Sigmoid colon (tissue), 6 donors: ENCODE measurements at regions not wholly inside any gene's neighbourhood (a gene's known extent, or its start where the extent isn't known, plus 50 kb on each side); places are given as distances from the start of the nearest gene placed in this dataset.

ENCODE experiments used
- DNase-seq: peaks from one replicate; pipeline ENCODE4 v3.0.0-alpha.2; 2019
- H3K27ac ChIP-seq, 4 donors: fragments of 200-600 bp; sonication (generic); one replicate each; pipeline ENCODE4 v1.5.1; 2016 to 2019; ENCODE audit warnings: mild to moderate bottlenecking in 1 of 4
- H3K27me3 ChIP-seq, 3 donors: fragments of 200-600 bp; sonication (generic); one replicate each; pipeline ENCODE4 v1.5.1; 2019; ENCODE audit warnings: mild to moderate bottlenecking in 1 of 3
- H3K36me3 ChIP-seq, 4 donors: fragments of 200-600 bp; sonication (generic); one replicate each; pipeline ENCODE4 v1.5.1; 2016 to 2019
- H3K4me1 ChIP-seq, 4 donors: fragments of 200-600 bp; sonication (generic); one replicate each; pipeline ENCODE4 v1.5.1; 2017 to 2019
- H3K4me3 ChIP-seq, 4 donors: fragments of 200-600 bp; sonication (generic); one replicate each; pipeline ENCODE4 v1.5.1; 2017 to 2019; ENCODE audit warnings: mild to moderate bottlenecking in 2 of 4, moderate library complexity in 1 of 4
- H3K9me3 ChIP-seq, 4 donors: fragments of 200-600 bp in 3 of 4; sonication (generic) in 3 of 4; one replicate each; pipeline versions ENCODE4 v1.5.1 to v1.6.1; 2013 to 2019
- EP300 ChIP-seq, 4 donors: sonication (generic); formaldehyde crosslinking; IDR thresholded peaks; one replicate each; pipeline ENCODE4 v1.6.1; 2017; ENCODE audit warnings: antibody characterized with exemption in 4 of 4
- POLR2A ChIP-seq, 2 donors: fragments of 450-650 bp; IDR thresholded peaks; one replicate each; pipeline ENCODE4 v1.6.1; 2016; ENCODE audit warnings: antibody characterized with exemption in 2 of 2, mild to moderate bottlenecking in 2 of 2, moderate library complexity in 2 of 2
- POLR2AphosphoS5 ChIP-seq, 4 donors: sonication (generic); formaldehyde crosslinking; IDR thresholded peaks; one replicate each; pipeline ENCODE4 v1.6.1; 2017; ENCODE audit warnings: antibody characterized with exemption in 4 of 4
- WGBS, 2 donors: extraction: QIAGEN DNeasy Blood & Tissue Kit; methylation state at CpG; one replicate each; pipeline ENCODE4 v1.1.7; 2013; 5-methylcytosine and 5-hydroxymethylcytosine counted together
- intact Hi-C: fragments of 100-400 bp; cut with DNase I; formaldehyde crosslinking; loops from one replicate; pipeline ENCODE4 v1.15.1; 2023
- TF ChIP-seq, protein P1 (sequence below), 4 experiments: fragments of 450-650 bp in 3 of 4; fragments of 200-600 bp in 1 of 4; IDR thresholded peaks; one replicate each; pipeline ENCODE4 v1.5.1; 2016 to 2019; ENCODE audit warnings: antibody characterized with exemption in 4 of 4, mild to moderate bottlenecking in 3 of 4, moderate library complexity in 2 of 4
- donor health status: healthy with polysubstance abuse.
- donor health status: healthy.

DNA sequence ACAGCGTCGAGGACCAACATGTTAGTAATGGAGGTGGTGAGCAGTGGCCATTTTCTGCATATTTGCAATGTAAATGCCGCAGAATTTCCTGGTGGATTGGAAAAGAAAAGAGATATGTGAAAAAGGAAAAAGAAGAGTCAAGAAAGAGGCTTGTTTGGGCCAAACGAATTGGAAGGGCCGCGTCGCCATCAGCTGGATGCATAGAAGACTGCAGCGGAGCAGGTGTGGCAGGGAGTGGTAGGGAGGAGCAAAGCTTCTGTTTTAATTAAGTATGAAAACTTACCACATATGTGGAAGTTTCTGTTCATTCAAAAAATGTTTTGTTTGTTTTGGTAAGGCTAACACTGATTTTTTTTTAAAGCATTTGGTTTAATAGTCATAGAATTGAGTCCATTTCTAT lies 690.7 kb downstream of the NCAM2 start:
- TF ChIP-seq EP300 (IDR thresholded peaks at IDR 0.05) (no peak), POLR2A (IDR thresholded peaks at IDR 0.05) (no peak), POLR2AphosphoS5 (IDR thresholded peaks at IDR 0.05) (no peak)
- TF ChIP-seq, protein P1, sequence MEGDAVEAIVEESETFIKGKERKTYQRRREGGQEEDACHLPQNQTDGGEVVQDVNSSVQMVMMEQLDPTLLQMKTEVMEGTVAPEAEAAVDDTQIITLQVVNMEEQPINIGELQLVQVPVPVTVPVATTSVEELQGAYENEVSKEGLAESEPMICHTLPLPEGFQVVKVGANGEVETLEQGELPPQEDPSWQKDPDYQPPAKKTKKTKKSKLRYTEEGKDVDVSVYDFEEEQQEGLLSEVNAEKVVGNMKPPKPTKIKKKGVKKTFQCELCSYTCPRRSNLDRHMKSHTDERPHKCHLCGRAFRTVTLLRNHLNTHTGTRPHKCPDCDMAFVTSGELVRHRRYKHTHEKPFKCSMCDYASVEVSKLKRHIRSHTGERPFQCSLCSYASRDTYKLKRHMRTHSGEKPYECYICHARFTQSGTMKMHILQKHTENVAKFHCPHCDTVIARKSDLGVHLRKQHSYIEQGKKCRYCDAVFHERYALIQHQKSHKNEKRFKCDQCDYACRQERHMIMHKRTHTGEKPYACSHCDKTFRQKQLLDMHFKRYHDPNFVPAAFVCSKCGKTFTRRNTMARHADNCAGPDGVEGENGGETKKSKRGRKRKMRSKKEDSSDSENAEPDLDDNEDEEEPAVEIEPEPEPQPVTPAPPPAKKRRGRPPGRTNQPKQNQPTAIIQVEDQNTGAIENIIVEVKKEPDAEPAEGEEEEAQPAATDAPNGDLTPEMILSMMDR (IDR thresholded peaks at IDR 0.05) = no peak
- H3K4me1 ChIP-seq = no peaks in the 10 kb centered on the region
- no peak overlapping the region for H3K4me3 ChIP-seq
- intact Hi-C loops = no loop called here
- no peaks in the 10 kb centered on the region for H3K36me3 ChIP-seq
- DNase-seq = no peak
- WGBS, 2 donors = 59 to 75% methylated on average over 8 of the region's 8 CpGs
- no peak overlapping the region for H3K27ac ChIP-seq
- no peaks in the 10 kb centered on the region for H3K27me3 ChIP-seq
- H3K9me3 ChIP-seq = no peaks in the 10 kb centered on the region

DNA sequence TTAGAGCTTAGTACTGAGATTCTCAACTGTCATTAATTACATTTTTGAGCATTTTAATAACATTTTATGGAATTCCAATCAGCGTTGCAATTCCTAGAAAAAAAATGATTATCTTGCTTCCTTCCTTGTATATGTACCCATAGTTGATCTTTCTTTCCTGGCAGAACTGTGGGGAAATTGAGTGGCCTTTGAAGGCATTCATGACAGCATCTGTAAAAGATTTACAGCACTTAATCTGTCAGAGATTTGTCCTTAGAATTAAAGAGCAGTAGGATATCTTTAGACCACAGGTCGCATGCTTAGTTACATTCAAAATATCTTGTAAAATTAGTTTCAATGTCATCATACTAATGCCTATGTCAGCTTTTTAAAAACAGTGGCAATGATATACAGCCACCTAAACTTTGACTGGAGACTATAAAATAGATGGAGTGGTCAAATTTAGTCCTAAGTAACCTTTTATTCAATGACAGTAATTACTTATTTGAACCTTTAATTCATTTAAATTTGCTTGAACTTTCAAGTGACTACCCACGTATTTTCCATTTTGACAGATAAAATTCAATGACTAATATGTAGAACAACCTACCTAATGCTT lies 692.0 kb downstream of the NCAM2 start:
- intact Hi-C loops = no loop called here
- no peaks in the 10 kb centered on the region for H3K4me1 ChIP-seq
- 68 to 72% methylated on average over 3 of the region's 3 CpGs for WGBS, 2 donors
- no peaks in the 10 kb centered on the region for H3K27me3 ChIP-seq
- no peak for DNase-seq
- H3K4me3 ChIP-seq = no peak overlapping the region
- no peak for TF ChIP-seq POLR2A (IDR thresholded peaks at IDR 0.05)
- TF ChIP-seq POLR2AphosphoS5 (IDR thresholded peaks at IDR 0.05) = no peak
- TF ChIP-seq EP300 (IDR thresholded peaks at IDR 0.05) = no peak
- TF ChIP-seq, protein P1 (IDR thresholded peaks at IDR 0.05) = no peak
- no peak overlapping the region for H3K27ac ChIP-seq
- H3K9me3 ChIP-seq = no peaks in the 10 kb centered on the region
- H3K36me3 ChIP-seq = no peaks in the 10 kb centered on the region

DNA sequence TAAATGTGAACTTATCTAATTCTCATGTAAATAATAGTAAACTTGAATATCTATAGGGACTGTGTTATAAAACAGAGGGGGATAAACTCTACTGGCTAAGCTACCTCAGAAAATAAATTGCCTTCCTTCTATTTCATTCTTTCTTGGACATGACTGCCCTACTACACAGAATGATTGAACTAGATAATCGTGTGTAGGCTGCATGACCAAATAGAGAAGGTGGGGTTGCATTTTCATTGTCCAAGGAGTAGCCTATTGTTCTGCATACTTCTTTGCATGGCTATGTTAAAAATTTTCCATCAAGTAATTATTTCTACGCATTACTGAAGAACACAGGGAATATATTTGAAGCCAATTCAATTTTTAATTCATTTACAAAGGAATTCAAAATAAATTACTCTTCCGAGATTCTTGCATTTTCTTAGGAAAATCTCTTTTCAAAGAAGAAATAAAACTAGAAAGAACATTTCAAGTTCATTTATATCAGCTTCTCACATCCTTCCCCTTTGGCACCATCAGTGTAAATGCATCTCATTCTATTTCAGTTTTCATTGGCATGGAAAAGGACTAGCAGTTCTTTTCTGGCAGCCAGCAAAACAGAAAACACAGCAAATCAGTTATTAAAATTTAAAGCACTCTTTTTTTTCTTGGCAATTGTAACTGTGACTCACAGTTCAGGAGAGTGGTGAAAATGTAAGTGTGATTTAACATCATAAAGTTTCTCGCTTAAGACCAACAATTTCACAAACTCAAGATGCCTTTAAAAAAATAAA lies 714.7 kb downstream of the NCAM2 start:
- DNase-seq = no peak
- no peak overlapping the region for H3K27ac ChIP-seq
- H3K9me3 ChIP-seq = no peaks in the 10 kb centered on the region
- intact Hi-C loops = no loop called here
- no peaks in the 10 kb centered on the region for H3K27me3 ChIP-seq
- no peaks in the 10 kb centered on the region for H3K36me3 ChIP-seq
- TF ChIP-seq EP300 (IDR thresholded peaks at IDR 0.05) (no peak), POLR2A (IDR thresholded peaks at IDR 0.05) (no peak), POLR2AphosphoS5 (IDR thresholded peaks at IDR 0.05) (no peak)
- TF ChIP-seq, protein P1 (IDR thresholded peaks at IDR 0.05) = no peak
- WGBS, 2 donors = 71 to 72% methylated on average over 4 of the region's 4 CpGs
- no peaks in the 10 kb centered on the region for H3K4me1 ChIP-seq
- H3K4me3 ChIP-seq = no peak overlapping the region

DNA sequence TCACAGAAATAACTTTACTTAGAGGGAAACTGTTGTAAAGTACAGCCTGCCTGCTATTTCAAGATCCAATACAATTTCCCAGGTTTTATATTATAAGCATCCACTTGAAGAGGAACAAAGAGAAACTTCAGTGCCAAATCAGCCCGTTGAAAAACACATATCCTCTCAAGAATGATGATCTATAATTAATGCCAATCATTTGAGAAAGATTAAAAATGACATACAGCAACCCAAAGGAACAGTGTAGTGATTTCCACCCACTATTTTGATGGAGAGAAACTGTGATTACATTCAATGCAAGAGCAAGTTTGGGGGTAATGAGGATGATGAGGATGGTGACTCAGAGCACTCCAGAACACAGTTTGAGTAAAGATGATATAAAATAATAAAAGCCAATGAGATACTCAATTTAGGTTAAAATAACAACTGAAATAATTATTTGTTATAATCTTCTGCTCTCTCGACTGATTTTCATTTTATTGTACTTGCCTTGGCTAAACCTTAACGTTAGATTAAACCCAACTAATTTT lies 715.5 kb downstream of the NCAM2 start:
- Histone ChIP-seq H3K27me3 (no peaks in the 10 kb centered on the region), H3K9me3 (no peaks in the 10 kb centered on the region), H3K4me3 (no peak overlapping the region), H3K36me3 (no peaks in the 10 kb centered on the region), H3K27ac (no peak overlapping the region), H3K4me1 (no peaks in the 10 kb centered on the region)
- intact Hi-C loops = no loop called here
- no peak for DNase-seq
- no peak for TF ChIP-seq POLR2A (IDR thresholded peaks at IDR 0.05)
- TF ChIP-seq EP300 (IDR thresholded peaks at IDR 0.05) = no peak
- TF ChIP-seq POLR2AphosphoS5 (IDR thresholded peaks at IDR 0.05) = no peak
- TF ChIP-seq, protein P1 (IDR thresholded peaks at IDR 0.05) = no peak
- 65 to 75% methylated on average over 3 of the region's 3 CpGs for WGBS, 2 donors
